ENCODE measurements at regions not wholly inside any gene's neighbourhood (a gene's known extent, or its start where the extent isn't known, plus 50 kb on each side); places are given as distances from the start of the nearest gene placed in this dataset.

- no peak for TF ChIP-seq CTCF (conservative IDR thresholded peaks at IDR 0.05; ENCODE audit: low read depth, low read length)
- no peak for TF ChIP-seq EZH2 (IDR thresholded peaks at IDR 0.05; ENCODE audit: borderline replicate concordance, low read depth, low read length, poor library complexity, severe bottlenecking)
Measured at GRCh38 chr1:53378061-53378460, 50.2 kb upstream of the LRP8 start.

All from A673 (cell line).